GM18870 (cell line): ENCODE measurements at regions not wholly inside any gene's neighbourhood (a gene's known extent, or its start where the extent isn't known, plus 50 kb on each side); places are given as distances from the start of the nearest gene placed in this dataset.

Source experiments
- ATAC-seq: cut with Tn5 transposase; IDR thresholded peaks from one replicate; pipeline ENCODE4 v1.9.1; 2021; ENCODE audit warnings: moderate library complexity; ENCODE audit not compliant: unreplicated experiment

DNA sequence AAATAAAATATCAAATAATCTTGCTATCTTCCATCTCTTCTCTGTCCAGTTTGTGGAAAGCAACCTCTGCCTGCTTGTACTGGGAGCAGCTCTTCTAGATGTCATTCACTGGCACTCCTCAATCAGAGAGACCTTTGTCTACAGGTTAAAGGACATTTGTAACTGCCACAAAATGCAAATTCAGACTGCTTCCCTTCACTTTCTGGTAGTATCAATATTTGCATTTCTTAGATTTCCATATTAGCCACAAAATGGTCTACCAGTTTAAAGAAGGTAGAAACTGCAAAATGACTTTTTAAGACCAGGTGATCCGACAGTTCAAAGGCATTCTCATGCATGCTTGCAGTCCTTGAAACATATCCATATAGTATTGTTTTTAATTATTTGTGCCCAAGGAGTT lies 51.7 kb upstream of the RCN1 start:
- ATAC-seq: no peak

DNA sequence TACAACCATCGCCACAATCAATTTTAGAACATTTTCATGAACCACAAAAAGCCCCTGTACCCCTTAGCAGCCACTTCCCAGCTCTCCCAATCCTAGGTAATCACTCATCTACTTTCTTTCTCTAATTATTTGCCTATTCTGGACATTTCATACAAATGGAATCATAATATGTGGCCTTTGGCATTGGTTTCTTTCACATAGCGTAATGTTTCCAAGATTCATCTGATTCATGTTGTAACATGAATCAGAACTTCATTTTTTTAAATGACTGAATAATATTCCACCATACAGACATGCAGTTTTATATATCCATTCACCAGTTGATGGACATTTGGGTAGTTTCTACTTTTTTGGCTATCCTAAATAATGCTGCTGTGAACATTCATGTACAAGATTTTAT lies 56.2 kb upstream of the RCN1 start:
- no peak for ATAC-seq

DNA sequence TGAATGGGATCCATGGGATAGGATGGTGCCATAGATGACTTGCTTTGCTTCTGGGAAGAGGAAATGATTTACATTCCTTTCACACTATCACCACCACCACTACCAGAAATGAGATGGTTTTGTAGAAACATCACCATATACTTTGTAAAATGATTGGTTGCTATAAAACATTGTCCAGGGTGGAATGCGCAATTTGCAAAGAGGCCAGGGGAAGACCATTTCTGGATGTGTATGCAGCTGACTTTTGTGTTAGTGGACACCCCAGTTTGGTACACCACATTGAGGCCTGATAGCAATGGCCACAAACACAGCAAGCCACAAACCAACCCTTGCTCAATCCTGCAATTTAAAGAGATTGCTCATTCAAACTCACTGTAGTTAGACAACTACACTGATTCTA lies 56.7 kb upstream of the RCN1 start:
- no peak for ATAC-seq

GRCh38 chr11:32033491-32033890 lies 57.4 kb upstream of the RCN1 start:
- no peak for ATAC-seq

GRCh38 chr11:32033067-32033466 lies 57.8 kb upstream of the RCN1 start:
- no peak for ATAC-seq

DNA sequence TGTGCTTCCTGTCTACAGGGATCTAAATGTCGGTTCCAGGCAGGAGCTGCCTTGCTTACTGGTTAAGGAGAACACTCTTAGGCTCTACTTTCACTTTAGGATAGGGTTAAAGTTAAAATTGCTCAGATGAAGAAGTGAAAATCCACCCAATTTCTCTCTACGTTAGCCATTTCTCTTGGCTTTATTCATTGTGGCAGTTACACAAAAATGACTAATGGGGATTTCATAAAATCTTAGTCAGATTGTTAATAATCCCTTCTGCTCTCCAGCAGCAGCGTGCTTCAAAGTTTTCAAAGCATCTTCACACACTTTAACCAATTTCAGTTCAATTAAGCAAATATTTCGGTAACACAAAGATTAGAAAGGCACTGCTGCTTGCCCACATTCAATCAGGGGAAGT lies 58.4 kb upstream of the RCN1 start:
- ATAC-seq: no peak

GRCh38 chr11:32032052-32032451 lies 58.8 kb upstream of the RCN1 start:
- no peak for ATAC-seq

DNA sequence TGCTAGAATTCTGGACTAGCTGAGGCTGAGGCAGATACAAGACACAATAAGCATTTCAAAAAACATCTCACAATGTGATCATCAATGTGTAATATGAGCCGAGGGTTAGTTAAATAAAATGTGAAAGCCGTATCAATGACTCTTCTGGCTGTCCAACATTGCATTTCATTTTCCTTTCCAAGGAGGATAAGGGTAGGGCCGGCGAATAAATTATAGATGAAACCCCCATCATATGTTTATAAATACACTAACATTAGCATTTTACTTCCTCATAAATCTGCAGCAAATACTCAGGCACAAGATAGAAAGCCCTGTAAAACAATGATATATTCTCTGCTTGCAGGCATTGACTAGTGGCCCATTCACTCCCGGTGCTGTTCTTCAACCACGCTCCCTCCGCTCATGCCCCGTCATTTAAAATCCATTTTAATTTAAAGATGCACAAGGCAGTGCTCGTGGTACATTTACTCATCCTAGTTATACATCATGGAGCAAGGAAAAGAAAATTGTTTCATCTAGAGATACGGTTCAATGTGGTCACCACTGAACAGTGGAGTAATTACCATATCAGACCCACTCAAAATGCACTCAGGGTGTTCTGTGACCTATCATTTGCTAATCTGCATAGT lies 59.9 kb upstream of the RCN1 start:
- ATAC-seq: no peak

DNA sequence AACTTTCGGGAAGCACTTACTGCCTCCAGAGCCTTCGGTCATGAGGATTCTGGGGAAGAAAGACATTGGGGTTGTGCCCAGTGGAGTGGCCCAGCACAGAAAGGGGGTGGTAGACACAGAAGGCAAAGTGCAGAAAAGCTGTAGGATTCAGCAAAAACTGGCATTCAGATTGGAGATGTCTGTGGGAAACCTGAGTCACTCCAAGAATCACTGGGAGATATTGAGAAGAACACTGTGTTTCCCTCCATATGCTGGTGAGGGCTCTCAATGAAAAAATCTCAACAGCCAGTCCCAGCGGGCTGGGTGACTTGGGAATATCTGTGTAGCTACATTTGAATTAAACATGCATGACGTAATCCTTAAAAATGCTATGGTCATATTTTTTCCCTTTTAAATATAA lies 61.2 kb upstream of the RCN1 start:
- ATAC-seq: no peak

DNA sequence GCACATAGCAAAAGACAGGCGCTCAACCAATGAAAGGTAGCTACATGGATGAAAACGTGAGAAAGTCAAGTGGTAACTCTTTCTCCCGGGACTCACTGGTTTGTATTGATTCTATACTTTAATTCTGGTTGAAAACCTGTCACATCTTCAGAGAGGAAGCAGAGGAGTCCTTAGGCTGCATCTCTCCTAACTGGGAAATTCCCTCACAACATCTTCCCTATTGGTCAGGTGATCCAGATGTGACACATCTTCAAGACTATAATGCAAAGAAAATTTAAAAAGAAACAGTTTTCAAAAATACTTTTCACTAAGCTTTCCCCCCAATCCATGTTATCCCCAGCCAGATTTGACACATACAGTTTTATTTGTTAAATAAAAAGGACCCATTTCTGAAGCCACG lies 62.7 kb upstream of the RCN1 start:
- no peak for ATAC-seq

DNA sequence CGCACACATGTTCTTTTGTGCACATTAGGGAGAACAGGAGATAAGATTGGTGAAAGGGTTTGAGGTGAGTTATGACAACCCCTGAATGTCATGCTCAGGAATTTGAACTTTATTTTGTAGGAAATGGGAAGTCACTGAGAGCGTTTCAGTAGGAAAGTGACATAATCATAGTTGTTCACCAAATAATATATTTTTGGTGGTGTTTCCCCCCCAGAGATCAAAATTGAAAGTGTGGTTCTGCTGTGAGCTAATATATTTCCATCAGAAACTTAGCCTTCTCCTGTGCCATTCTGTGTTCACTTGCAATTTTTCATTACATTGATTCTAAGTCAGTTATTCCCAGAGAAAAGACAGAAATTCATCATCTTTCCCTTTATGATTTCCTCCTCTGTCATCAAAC lies 64.1 kb upstream of the RCN1 start:
- ATAC-seq: no peak

- ATAC-seq: no peak
Observed at GRCh38 chr11:32024948-32025347, 65.9 kb upstream of the RCN1 start.

DNA sequence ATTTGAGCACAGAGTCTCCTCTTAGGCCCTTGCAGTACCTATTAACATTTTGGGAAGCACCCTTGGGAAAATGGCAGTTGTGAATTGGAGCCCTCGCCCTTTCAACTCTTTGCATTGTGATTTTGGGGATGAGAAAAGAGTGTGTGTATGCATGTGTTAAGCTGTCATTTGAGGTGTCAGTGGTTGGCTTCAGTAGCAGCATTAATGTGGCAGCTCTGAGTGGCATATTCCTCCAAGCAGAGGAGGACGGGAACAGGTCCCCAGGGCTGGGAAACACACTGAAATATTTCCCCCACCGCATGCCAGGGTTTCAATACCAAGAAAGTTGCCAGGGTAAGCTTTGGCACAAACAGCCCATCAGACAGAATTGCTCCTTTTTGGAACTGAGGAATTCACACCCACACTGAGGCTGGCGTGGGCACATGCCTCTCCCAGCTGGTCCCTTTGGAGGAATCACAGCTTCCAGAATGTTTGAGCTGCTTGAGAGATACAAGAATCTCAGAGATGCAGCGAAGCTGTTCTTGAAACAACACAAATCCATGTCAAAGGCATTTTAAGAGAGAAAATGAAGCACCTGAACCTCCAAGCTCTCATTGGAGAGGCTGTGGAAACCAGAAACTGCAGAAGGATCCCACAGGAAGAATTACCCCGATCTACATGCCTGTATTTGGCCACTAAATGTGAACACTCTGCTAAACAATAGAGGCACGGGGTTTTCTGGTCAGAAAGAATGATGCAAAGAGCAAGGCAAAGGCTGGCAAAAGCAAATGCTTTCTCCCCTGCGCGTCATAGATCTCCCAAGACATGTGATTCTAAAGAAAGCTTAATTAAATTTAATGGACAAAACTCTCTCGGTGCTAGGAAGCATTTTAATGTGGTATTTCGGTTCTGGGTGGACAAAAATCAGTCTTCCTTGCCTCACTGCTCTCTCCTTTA lies 67.2 kb upstream of the RCN1 start:
- ATAC-seq: no peak

GRCh38 chr11:32018672-32019071 lies 72.2 kb upstream of the RCN1 start:
- ATAC-seq: no peak

- no peak for ATAC-seq
Observed at GRCh38 chr11:32016111-32016510, 74.8 kb upstream of the RCN1 start.

GRCh38 chr11:32015427-32015826 lies 75.4 kb upstream of the RCN1 start:
- ATAC-seq: no peak

- ATAC-seq: no peak
Observed at GRCh38 chr11:32013603-32014002, 77.3 kb upstream of the RCN1 start.

DNA sequence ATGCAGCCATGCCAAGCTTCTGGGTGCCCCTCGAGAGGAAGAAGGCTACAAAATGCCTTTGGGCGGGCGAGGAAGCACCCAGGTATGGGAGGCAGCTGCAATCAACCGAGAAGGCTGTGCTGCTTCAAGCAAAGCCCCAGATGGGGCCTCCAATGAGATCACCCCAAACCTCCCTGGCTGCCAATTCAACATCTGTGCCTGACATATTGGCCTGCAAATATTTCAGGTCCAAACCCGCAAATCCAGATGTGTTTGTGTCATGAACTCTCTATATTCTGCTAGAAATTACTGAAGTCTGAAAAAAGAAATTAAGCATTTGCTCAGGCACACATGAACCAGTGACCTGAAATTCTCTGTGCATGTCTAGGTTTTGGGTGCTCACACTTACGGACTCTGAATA lies 78.8 kb upstream of the RCN1 start:
- ATAC-seq: no peak

- ATAC-seq: no peak
Observed at GRCh38 chr11:32008880-32009551, 81.9 kb upstream of the RCN1 start.

DNA sequence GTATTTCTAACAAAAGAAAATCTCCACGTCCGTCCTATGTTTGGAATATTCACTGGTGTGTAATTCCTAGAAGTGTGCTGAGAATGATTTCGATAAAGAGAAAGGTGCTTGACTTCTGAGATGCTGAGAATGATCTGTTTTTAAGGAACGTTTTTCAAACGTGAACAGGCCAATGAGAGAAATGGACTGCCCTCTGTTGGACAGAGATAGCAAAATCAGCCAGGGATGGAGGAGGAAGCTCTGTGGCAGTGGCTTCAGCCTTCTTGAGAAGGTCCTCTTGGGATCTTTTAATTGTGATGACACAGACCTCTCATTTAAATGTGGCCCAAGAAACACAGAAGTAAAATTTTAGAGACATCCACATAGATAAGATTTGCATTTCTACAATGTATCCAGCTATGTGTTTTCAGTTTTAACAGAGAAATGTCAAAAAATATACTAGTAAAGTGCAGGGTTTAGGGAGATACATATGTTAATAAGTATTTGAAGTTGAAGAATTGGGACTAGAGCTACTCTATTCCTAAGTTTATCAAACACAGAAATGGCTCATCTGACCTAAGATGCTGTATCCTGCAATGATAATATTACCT lies 84.0 kb upstream of the RCN1 start:
- no peak for ATAC-seq

DNA sequence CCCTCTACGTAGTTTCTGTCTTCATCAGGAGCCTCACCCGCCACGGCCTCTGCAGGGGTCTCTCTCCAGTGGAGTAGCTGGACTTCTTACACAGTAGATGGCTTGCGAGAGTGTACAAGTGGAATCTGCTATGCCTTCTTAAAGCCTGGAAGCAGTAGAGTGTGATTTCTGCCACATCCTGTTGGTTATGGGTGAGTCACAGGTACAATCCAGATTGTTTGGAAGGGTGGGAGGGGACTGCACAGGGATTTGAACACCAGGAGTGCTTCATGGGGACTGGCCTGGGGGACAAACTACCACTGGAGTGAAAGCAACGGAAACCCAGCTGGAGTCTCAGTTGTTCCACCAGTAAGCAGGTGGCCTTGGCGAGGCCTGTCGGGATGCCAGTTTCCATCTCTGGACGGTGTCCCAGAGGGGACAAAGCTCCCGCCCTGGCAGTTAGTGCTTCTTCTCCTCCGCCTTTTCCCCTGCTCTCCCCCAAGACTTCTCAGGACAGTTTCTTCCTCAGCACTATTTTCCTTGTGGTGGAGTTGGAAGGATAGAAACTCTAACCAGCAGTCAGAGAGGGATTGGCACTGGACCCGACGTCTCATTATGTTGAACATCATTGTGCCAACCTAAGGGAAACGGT lies 85.0 kb upstream of the RCN1 start:
- no peak for ATAC-seq
